Psoas muscle (tissue), 7 donors: ENCODE measurements at regions not wholly inside any gene's neighbourhood (a gene's known extent, or its start where the extent isn't known, plus 50 kb on each side); places are given as distances from the start of the nearest gene placed in this dataset.

ENCODE experiments used
- ATAC-seq, 4 donors: fragments of 200-7000 bp; cut with Tn5 transposase; one replicate each; pipeline ENCODE4 v1.9.1; 2020; ENCODE audit warnings: moderate library complexity in 3 of 4, mild to moderate bottlenecking in 2 of 4
- DNase-seq, 2 donors: peaks; one replicate each; pipeline ENCODE4 v3.0.0-alpha.2; 2020
- H3K27ac ChIP-seq: fragments of 200-600 bp; one replicate; pipeline ENCODE4 v1.8.0; 2022
- H3K27me3 ChIP-seq, 3 donors: fragments of 200-600 bp in 1 of 3; one replicate each; pipeline versions ENCODE4 v1.6.1 to v1.8.0; 2013 to 2022; ENCODE audit warnings: low read length in 2 of 3, mild to moderate bottlenecking in 2 of 3, moderate library complexity in 1 of 3; ENCODE audit not compliant: insufficient read depth in 3 of 3
- H3K36me3 ChIP-seq, 2 donors: fragments of 200-600 bp in 1 of 2; one replicate each; pipeline versions ENCODE4 v1.6.1 to v1.8.0; 2013 to 2022; ENCODE audit warnings: low read depth in 1 of 2, mild to moderate bottlenecking in 1 of 2, moderate library complexity in 1 of 2; ENCODE audit not compliant: insufficient read depth in 1 of 2
- H3K4me1 ChIP-seq: fragments of 200-600 bp; one replicate; pipeline ENCODE4 v1.8.0; 2022
- H3K4me3 ChIP-seq: fragments of 200-600 bp; one replicate; pipeline ENCODE4 v1.8.0; 2022; ENCODE audit warnings: mild to moderate bottlenecking
- H3K9me3 ChIP-seq: fragments of 200-600 bp; one replicate; pipeline ENCODE4 v1.8.0; 2022
- CTCF ChIP-seq: fragments of 200-600 bp; IDR thresholded peaks from one replicate; pipeline ENCODE4 v1.8.0; 2022; ENCODE audit warnings: antibody characterized with exemption
- WGBS, 3 donors: extraction: QIAGEN DNeasy Blood & Tissue Kit; methylation state at CpG; one replicate each; pipeline versions ENCODE4 v1.1.6 to v1.1.7; 2013; 5-methylcytosine and 5-hydroxymethylcytosine counted together
- intact Hi-C, 2 donors: fragments of 100-400 bp; cut with DNase I; formaldehyde crosslinking; loops; one replicate each; pipeline versions ENCODE4 v1.11.0 to v1.14.2; 2022
- donor health status: healthy with polysubstance abuse.
- donor health status: DM: no; HTN: no; CAD: no; lungs with moderate emphysema.
- donor health status: Bipolar disorder and iron deficiency.
- donor health status: healthy.
- donor health status: DM: yes; HTN: yes; CAD: no.
- donor health status: DM: no; HTN: no; CAD: no.
- donor health status: DM: yes; HTN: yes; CAD: no.

GRCh38 chr4:129481107-129481506, 385.2 kb downstream of the C4orf33 start:
- TF ChIP-seq CTCF: no peak

GRCh38 chr4:129488427-129488826, 392.5 kb downstream of the C4orf33 start:
- DNase-seq (no peak), ATAC-seq (no peak)
- Histone ChIP-seq H3K9me3 (no peaks in the 10 kb centered on the region), H3K36me3 (no peaks in the 10 kb centered on the region), H3K27ac (no peak overlapping the region), H3K4me3 (no peak overlapping the region), H3K4me1 (no peaks in the 10 kb centered on the region), H3K27me3 (no peaks in the 10 kb centered on the region)
- TF ChIP-seq CTCF: no peak
- WGBS, 3 donors: 52 to 59% (median 58%) methylated on average over 1 of the region's 1 CpG
- intact Hi-C loops: no loop called here

More at GRCh38 chr4:129481107-129481506, 385.2 kb downstream of the C4orf33 start:
- no peaks in the 10 kb centered on the region for H3K4me1 ChIP-seq
- no peaks in the 10 kb centered on the region for H3K27me3 ChIP-seq
- no peak overlapping the region for H3K27ac ChIP-seq
- intact Hi-C loops: no loop called here
- DNase-seq: no peak
- H3K36me3 ChIP-seq: no peaks in the 10 kb centered on the region
- WGBS, 3 donors: 87 to 92% (median 91%) methylated on average over 2 of the region's 2 CpGs
- no peak for ATAC-seq
- H3K4me3 ChIP-seq: no peak overlapping the region
- H3K9me3 ChIP-seq: no peaks in the 10 kb centered on the region

- ATAC-seq: no peak
- H3K27ac ChIP-seq: no peak overlapping the region
- no peaks in the 10 kb centered on the region for H3K36me3 ChIP-seq
- no peaks in the 10 kb centered on the region for H3K4me1 ChIP-seq
- no peaks in the 10 kb centered on the region for H3K27me3 ChIP-seq
- intact Hi-C loops: no loop called here
- WGBS, 3 donors: 18 to 43% (median 20%) methylated on average over 1 of the region's 1 CpG
- no peaks in the 10 kb centered on the region for H3K9me3 ChIP-seq
- TF ChIP-seq CTCF: no peak
- DNase-seq: no peak
- H3K4me3 ChIP-seq: no peak overlapping the region
Measured at GRCh38 chr4:129490516-129490915, 394.6 kb downstream of the C4orf33 start.

GRCh38 chr4:129498626-129499025, 402.7 kb downstream of the C4orf33 start:
- no peak overlapping the region for H3K27ac ChIP-seq
- no peaks in the 10 kb centered on the region for H3K27me3 ChIP-seq
- no peak overlapping the region for H3K4me3 ChIP-seq
- no peak for DNase-seq
- H3K9me3 ChIP-seq: no peaks in the 10 kb centered on the region
- intact Hi-C loops: no loop called here
- no peaks in the 10 kb centered on the region for H3K36me3 ChIP-seq
- no peak for ATAC-seq
- H3K4me1 ChIP-seq: no peaks in the 10 kb centered on the region
- TF ChIP-seq CTCF: no peak
- 60 to 62% (median 61%) methylated on average over 1 of the region's 1 CpG for WGBS, 3 donors

- no peaks in the 10 kb centered on the region for H3K9me3 ChIP-seq
- no peaks in the 10 kb centered on the region for H3K27me3 ChIP-seq
- intact Hi-C loops: no loop called here
- no peak for DNase-seq
- no peak overlapping the region for H3K4me3 ChIP-seq
- no peak for ATAC-seq
- no peak for TF ChIP-seq CTCF
- H3K36me3 ChIP-seq: no peaks in the 10 kb centered on the region
- no peaks in the 10 kb centered on the region for H3K4me1 ChIP-seq
- H3K27ac ChIP-seq: no peak overlapping the region
Measured at GRCh38 chr4:129514852-129515251, 418.9 kb downstream of the C4orf33 start.
